ENCODE measurements at regions not wholly inside any gene's neighbourhood (a gene's known extent, or its start where the extent isn't known, plus 50 kb on each side); places are given as distances from the start of the nearest gene placed in this dataset.

- DNase-seq: peak; percentile 54 to 73
- Histone ChIP-seq H3K4me1 (no peaks in the 10 kb centered on the region), H3K27ac (no peak overlapping the region), H3K36me3 (no peaks in the 10 kb centered on the region), H3K27me3 (no peaks in the 10 kb centered on the region), H3K9me3 (replicated peaks) (no peaks in the 10 kb centered on the region), H3K4me3 (no peak overlapping the region)
Measured at GRCh38 chr18:8480506-8481328, 128.5 kb upstream of the RAB12 start.

- no peak overlapping the region for H3K27ac ChIP-seq
- H3K4me3 ChIP-seq: no peak overlapping the region
- H3K4me1 ChIP-seq: no peaks in the 10 kb centered on the region
- H3K36me3 ChIP-seq: no peaks in the 10 kb centered on the region
- no peaks in the 10 kb centered on the region for H3K9me3 ChIP-seq (replicated peaks)
- no peak for DNase-seq
- no peaks in the 10 kb centered on the region for H3K27me3 ChIP-seq
Measured at GRCh38 chr18:8484951-8485350, 124.3 kb upstream of the RAB12 start.

DNA sequence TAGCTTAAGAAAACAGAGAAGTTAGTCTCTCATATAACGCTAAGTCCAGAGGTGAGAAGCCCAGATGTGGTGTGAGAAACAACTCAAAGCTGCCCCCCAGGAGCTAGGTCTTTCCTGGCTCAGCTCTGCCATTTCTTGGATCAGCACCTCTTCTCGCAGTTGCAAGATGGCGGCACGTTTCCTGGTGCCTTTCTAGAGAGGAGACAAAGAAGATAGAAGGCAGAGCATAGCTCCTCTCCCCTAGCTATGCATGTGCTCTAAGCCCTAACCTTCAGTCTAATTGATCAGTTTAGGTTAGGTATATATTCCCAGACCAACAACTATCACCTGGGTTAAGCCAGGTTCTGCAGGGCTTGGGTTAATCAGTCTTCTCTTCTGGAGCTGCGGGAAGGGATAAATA is 119.5 kb upstream of the RAB12 start:
- Histone ChIP-seq H3K27ac (no peak overlapping the region), H3K36me3 (no peaks in the 10 kb centered on the region), H3K4me1 (no peaks in the 10 kb centered on the region), H3K27me3 (no peaks in the 10 kb centered on the region), H3K4me3 (no peak overlapping the region), H3K9me3 (replicated peaks) (no peaks in the 10 kb centered on the region)
- no peak for DNase-seq

DNA sequence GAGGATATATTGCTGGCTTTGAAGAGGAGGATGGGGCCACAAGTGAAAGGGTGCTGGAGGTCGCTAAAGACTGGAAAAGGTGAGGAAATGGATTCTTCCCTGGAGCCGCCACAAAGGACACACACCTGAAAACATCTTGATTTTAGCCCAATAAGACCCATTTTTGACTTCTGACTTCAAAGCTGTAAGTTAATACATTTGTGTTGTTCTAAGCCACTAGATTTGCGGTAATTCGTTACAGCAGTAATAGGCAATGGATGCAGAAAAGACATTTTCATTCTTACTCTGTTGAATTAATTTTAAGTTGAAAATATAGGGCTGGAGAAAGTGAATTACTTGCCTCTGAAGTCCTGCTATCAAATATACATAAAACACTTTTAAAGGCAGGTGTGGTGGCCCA is 117.7 kb upstream of the RAB12 start:
- no peaks in the 10 kb centered on the region for H3K9me3 ChIP-seq (replicated peaks)
- no peaks in the 10 kb centered on the region for H3K36me3 ChIP-seq
- no peaks in the 10 kb centered on the region for H3K4me1 ChIP-seq
- H3K27me3 ChIP-seq: no peaks in the 10 kb centered on the region
- no peak overlapping the region for H3K27ac ChIP-seq
- DNase-seq: no peak
- no peak overlapping the region for H3K4me3 ChIP-seq

- no peak for DNase-seq
- no peaks in the 10 kb centered on the region for H3K9me3 ChIP-seq (replicated peaks)
- no peaks in the 10 kb centered on the region for H3K4me1 ChIP-seq
Measured at GRCh38 chr18:8493141-8493540, 116.1 kb upstream of the RAB12 start.

GRCh38 chr18:8496186-8496585 is 113.1 kb upstream of the RAB12 start:
- Histone ChIP-seq H3K4me3 (no peak overlapping the region), H3K27me3 (no peaks in the 10 kb centered on the region), H3K4me1 (no peaks in the 10 kb centered on the region), H3K36me3 (no peaks in the 10 kb centered on the region), H3K9me3 (replicated peaks) (no peaks in the 10 kb centered on the region), H3K27ac (no peak overlapping the region)
- DNase-seq: no peak

More at GRCh38 chr18:8493141-8493540, 116.1 kb upstream of the RAB12 start:
- no peaks in the 10 kb centered on the region for H3K27me3 ChIP-seq
- no peak overlapping the region for H3K4me3 ChIP-seq
- no peak overlapping the region for H3K27ac ChIP-seq
- no peaks in the 10 kb centered on the region for H3K36me3 ChIP-seq

DNA sequence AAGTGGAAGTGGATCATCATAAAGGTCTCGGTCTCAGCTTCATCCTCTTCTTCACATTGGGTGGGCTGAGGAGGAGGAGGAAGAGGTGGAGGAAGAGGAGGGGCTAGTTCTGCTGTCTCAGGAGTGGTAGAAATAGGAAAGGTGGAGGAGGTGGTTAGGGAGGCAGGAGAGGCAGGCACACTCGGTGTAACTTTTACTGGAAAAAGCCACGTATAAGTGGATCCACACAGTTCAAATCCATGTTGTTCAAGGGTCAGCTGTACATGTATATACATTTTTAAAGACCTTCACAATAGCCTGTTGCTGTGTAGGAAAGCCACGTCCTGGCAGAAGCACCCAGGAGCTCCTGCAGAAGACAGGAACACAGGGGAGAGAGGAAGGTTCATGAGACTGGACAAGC is 110.3 kb upstream of the RAB12 start:
- H3K4me3 ChIP-seq: no peak overlapping the region
- no peaks in the 10 kb centered on the region for H3K4me1 ChIP-seq
- no peaks in the 10 kb centered on the region for H3K36me3 ChIP-seq
- no peaks in the 10 kb centered on the region for H3K27me3 ChIP-seq
- no peaks in the 10 kb centered on the region for H3K9me3 ChIP-seq (replicated peaks)
- H3K27ac ChIP-seq: no peak overlapping the region
- no peak for DNase-seq

DNA sequence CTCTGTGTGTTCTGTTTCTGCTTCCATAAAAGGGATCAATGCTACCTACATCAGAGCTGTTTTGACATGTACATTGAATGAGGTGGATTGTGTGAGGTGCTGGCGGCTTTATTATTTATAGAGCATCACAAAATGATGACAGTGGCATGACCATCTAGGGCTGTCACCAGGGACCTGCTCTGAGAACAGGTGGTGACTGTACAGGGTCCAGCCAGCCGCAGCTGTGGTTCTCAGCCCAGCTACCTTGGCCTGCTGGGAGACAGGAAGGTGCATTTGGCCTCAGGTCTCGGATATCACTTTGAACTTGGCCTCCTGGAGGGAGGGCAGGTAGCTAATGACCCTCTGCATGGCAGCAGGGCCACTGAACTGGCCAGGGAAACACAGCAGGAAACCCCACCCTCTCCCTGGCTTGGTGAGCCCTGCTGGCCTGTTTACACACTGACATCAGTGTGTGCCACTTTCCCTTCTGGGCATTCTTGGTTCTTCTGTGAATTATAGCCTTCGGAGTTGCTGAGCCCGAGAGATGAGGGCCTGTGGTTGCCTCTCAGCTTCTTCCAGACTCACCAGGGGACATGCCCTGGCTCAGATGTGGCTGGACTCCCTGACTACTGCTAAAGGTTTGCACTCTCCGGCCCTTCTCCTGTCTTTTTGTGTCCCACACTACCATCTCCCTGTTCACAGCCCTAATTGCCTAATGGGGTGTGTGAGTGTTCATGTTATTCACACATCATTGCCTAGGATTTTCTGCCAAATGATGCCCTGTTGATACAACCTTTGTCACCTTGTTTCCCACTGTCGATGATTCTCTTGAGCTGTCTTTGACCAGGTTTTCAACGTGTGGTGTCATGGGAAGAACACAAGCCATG is 109.2 kb upstream of the RAB12 start:
- Histone ChIP-seq H3K36me3 (no peaks in the 10 kb centered on the region), H3K4me3 (no peak overlapping the region), H3K27me3 (no peaks in the 10 kb centered on the region)

GRCh38 chr18:8501044-8501443 is 108.2 kb upstream of the RAB12 start:
- no peaks in the 10 kb centered on the region for H3K36me3 ChIP-seq
- DNase-seq: no peak
- H3K9me3 ChIP-seq (replicated peaks): no peaks in the 10 kb centered on the region
- no peaks in the 10 kb centered on the region for H3K4me1 ChIP-seq
- H3K27ac ChIP-seq: no peak overlapping the region
- H3K4me3 ChIP-seq: no peak overlapping the region
- H3K27me3 ChIP-seq: no peaks in the 10 kb centered on the region

More for the DNA sequence above, 109.2 kb upstream of the RAB12 start:
- H3K9me3 ChIP-seq (replicated peaks): no peaks in the 10 kb centered on the region
- no peaks in the 10 kb centered on the region for H3K4me1 ChIP-seq
- DNase-seq: no peak
- no peak overlapping the region for H3K27ac ChIP-seq

- Histone ChIP-seq H3K36me3 (no peaks in the 10 kb centered on the region), H3K4me3 (no peak overlapping the region), H3K27ac (no peak overlapping the region), H3K27me3 (no peaks in the 10 kb centered on the region), H3K4me1 (no peaks in the 10 kb centered on the region), H3K9me3 (replicated peaks) (no peaks in the 10 kb centered on the region)
- DNase-seq: no peak
Measured at GRCh38 chr18:8503248-8503647, 106.0 kb upstream of the RAB12 start.

DNA sequence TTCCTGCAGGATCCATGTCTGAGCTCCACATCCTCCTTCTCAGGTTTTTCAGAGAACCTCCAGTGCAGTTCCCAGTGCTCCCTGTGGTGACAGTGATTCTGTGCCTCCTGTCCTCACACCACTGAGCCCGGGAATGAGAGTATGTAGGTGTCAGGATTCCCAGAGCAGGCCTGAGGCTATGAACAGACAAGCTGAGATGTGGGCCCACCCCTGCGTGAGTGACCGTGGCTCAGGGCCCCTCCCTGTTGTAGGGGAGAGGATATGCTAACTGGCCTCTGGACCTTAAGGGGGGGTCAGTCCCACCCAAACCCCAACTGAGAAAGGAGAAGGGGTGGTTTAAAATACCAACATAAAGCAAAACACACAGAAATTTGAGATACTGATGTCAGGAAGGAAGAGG is 104.8 kb upstream of the RAB12 start:
- no peaks in the 10 kb centered on the region for H3K36me3 ChIP-seq
- no peak overlapping the region for H3K4me3 ChIP-seq
- no peaks in the 10 kb centered on the region for H3K9me3 ChIP-seq (replicated peaks)
- DNase-seq: no peak
- H3K27ac ChIP-seq: no peak overlapping the region
- H3K27me3 ChIP-seq: no peaks in the 10 kb centered on the region
- no peaks in the 10 kb centered on the region for H3K4me1 ChIP-seq

GRCh38 chr18:8504880-8505435 is 104.3 kb upstream of the RAB12 start:
- Histone ChIP-seq H3K9me3 (replicated peaks) (no peaks in the 10 kb centered on the region), H3K27me3 (no peaks in the 10 kb centered on the region), H3K36me3 (no peaks in the 10 kb centered on the region), H3K27ac (no peak overlapping the region), H3K4me3 (no peak overlapping the region), H3K4me1 (no peaks in the 10 kb centered on the region)
- DNase-seq: no peak

DNA sequence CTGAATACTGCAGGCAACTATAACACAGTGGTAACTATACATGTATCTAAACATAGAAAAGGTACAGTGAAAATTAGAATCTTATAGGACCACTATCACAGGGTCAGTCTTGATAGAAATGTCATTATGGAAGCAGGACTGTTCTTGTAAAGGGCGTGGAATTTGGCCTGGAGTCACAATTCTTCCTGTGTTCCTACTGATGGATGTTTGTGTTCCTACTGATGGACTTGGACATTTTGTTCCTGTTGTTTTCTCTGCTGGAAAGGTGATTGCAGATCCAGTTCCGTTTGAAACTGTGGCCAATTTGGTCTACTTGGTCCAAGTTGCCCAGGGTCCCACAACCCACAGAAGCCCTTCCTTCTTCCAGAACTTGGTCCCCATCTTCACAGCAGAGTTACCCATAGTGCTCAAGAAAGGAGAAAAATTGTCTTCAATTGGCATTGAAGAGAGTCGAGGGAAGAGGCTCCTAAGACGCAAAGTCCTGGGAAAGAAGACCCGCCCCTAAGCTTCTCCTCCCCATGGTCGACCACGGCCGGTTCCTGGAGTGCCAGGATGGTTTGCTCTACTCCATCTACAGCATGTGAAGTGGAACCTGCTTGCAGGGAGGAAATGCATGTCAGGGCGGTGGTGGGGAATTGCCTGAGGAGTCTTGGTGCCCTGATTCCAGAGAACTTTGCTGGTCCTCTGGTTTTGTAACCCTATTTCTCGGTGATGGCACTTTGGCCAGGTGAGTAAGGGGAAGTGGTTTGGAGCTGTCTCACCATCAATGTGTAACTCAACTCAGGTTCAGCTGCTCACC is 102.8 kb upstream of the RAB12 start:
- DNase-seq: no peak
- Histone ChIP-seq H3K4me3 (no peak overlapping the region), H3K27me3 (no peaks in the 10 kb centered on the region), H3K36me3 (no peaks in the 10 kb centered on the region), H3K9me3 (replicated peaks) (no peaks in the 10 kb centered on the region), H3K27ac (no peak overlapping the region), H3K4me1 (no peaks in the 10 kb centered on the region)

DNA sequence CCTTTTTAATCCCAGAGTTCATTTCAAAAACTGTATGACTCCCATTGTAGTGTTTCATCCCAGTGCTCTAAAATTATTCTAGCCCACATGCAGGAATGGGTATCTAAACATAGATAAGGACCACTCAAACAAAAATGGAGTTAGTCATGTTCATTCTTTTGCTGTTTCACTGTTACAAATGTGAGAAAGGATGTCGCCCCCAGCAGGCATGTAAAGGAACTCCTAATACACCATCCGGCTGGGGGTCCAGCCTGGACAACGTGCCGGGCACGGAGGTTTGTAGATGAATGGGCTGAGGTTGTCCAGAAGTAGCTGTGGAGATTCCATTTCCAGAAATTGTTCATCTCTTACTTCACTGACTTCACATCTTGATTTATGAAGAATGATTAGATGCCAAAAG is 101.9 kb upstream of the RAB12 start:
- no peaks in the 10 kb centered on the region for H3K27me3 ChIP-seq
- H3K9me3 ChIP-seq (replicated peaks): no peaks in the 10 kb centered on the region
- H3K36me3 ChIP-seq: no peaks in the 10 kb centered on the region
- H3K27ac ChIP-seq: no peak overlapping the region
- DNase-seq: peak; percentile 11 to 28
- H3K4me3 ChIP-seq: no peak overlapping the region
- no peaks in the 10 kb centered on the region for H3K4me1 ChIP-seq

All from SJCRH30 (cell line).